HG02623 (cell line): ENCODE measurements at regions not wholly inside any gene's neighbourhood (a gene's known extent, or its start where the extent isn't known, plus 50 kb on each side); places are given as distances from the start of the nearest gene placed in this dataset.
"Not testable (repeated sequence)": the region's sequence is repeated elsewhere in the genome, so short reads cannot be mapped to it uniquely, and the experiment has no call there.

Experiments
- ATAC-seq: cut with Tn5 transposase; IDR thresholded peaks from one replicate; pipeline ENCODE4 v1.9.1; 2021; ENCODE audit warnings: moderate library complexity; ENCODE audit not compliant: unreplicated experiment

DNA sequence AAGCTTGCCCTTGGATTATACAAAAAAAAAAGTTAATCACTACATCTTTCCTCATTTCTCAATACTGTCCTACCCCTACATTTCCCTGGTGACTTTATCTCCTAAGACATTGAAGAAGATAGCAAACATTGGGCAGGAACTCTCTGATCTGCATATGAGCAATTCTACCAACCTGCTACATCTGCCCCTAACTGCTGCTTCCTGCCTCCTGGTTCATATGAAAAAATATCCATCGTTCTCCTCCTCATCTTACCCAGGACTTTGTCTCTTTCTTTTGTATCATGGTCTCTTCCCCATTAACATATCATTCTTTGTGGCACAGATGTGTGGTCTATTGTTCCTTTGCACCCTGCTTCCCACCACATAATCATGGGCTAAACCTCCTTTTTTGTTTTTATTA, 139.7 kb upstream of the PCGF5 start:
- ATAC-seq = no peak

DNA sequence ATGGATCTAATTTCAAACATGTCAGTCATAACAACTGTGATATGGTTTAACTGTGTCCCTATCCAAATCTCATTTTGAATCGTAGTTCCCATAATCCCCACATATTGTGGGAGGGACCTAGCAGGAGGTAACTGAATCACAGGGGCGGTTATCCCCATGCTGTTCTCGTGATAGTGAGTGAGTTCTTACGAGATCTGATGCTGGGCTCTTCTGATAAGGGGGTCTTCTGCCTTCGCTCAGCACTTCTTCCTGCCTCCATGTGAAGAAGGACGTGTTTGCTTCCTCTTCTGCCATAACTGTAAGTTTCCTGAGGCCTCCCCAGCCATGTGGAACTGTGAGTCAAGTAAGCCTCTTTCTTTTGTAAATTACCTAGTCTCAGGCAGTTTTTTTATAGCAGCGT, 138.0 kb upstream of the PCGF5 start:
- ATAC-seq = no peak

DNA sequence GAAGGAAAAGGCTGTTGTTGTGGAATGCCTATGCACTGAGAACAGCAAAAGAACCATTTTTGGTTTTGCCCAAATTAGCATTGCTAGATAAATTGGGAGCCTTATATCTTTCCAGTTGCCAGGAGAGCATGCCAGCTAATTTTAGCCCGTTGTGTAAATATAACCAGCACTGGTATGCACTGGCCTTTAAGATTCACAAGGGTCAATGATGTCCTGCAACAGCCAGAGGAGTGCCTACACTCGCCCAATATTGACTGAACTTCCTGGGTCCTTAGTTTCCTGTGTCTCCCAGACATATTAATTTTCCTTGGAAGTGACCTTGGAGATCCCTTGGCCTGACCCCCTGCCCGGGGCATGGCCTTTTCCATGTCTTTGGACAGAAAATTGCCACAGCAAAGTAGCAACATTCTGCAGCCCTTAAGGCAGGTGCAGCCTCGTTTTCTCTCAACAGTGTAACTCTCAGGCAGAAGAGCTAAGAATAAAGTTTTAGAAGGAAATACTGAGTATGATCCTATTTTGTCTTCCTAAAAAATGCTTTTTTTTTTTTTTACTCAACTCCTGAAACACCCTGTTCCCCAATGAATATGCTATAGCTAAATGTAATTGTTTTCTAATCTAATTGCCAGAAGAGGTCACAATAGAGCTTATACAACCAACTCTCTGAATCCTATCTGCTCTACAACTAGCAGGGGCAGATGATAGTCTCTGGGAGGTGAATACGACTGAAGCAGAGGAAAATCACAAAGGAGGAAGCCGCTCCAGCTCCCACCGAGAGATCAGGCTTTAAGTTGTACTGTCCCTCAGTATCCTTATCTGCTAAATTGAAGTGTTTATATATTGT, 131.9 kb upstream of the PCGF5 start:
- no peak for ATAC-seq

DNA sequence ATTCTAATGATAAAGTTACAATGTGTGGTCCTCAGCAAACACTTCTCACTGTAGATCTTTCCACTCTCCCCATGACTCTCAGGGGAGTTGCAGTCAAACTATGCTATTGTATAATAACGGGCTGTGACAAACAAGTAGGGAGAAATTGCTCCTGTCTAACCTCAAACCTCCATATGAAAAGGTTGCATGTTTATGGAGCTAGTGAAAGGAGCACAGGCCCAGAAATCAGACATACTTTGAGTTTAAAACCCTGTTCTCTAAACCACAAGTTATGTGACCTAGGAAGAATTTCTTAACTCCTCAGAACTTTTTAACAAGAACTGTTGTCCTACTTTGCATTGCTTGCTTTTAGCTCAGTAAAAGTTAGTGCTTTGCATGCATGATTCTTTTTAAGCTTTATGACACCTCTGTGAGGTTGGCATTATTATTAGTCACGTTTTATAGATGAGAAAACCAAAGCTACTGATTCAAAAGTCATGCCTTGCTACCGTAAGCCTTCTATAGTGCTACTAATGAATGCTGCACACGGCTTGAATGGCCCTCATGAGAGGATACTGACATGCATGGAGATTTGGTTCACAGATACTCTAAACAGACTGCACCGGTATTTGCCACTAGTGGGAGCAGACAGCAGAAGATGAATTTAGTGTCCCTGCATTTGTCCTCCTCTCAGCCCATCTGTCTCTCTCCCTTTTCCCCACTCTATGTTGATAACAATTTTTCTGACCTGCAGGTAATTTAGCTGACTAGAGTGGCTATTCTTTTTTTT, 129.5 kb upstream of the PCGF5 start:
- no peak for ATAC-seq

DNA sequence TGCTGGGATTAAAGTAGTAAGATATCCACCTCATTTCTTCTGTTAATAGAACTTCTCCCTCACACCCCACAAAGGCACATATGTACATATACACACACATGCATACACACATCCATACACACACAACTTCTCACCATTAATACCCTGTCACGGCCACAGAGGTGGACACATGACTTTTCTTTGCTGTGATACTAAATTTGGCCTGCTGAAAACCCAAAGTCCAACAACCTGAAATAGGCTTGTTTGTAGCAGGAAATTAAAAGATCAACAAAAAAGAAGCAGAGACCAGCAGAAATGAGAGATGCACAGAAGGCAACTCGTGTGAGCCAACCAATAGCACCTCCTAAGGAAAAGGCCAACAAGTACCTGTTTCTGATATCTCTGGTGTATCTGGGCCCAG, 128.7 kb upstream of the PCGF5 start:
- no peak for ATAC-seq

DNA sequence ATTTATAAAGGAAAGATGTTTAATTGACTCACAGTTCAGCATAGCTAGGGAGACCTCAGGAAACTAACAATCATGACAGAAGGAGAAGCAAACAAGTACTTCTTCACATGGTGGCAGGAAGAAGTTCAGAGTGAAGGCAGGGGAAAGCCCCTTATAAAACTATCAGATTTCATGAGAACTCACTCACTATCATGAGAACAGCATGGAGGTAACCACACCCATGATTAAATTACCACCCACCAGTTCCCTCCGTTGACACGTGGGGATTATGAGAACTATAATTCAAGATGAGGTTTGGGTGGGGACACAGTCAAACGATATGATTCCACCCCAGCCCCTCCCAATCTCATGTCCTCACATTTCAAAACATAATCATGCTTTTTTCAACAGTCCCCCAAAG, 124.2 kb upstream of the PCGF5 start:
- ATAC-seq = no peak

DNA sequence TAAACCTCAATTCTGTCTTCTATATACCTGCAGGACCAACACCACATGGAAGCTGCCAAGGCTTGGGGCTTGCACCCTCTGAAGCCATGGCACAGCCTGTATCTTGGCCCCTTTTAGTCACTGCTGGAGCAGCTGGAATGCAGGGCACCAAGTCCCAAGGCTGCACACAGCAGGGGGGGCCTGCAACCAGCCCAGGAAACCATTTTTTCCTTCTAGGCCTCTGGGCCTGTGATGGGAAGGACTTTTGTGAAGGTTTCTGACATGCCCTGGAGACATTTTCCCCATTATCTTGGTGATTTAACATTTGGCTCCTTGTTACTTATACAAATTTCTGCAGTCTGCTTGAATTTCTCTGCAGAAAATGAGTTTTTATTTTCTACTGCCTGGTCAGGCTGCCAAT, 123.2 kb upstream of the PCGF5 start:
- no peak for ATAC-seq

DNA sequence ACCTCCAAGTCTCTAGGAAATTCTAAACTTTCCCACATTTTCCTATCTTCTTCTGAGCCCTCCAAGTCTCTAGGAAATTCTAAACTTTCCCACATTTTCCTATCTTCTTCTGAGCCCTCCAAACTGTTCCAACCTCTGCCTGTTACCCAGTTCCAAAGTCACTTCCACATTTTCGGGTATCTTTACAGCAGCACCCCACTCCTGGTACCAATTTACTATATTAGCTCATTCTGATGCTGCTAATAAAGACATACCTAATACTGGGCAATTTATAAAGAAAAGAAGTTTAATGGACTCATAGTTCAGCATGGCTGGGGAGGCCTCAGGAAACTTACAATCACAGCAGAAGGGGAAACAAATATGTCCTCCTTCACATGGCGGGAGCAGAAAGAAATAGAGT, 122.4 kb upstream of the PCGF5 start:
- ATAC-seq = not testable (repeated sequence)

DNA sequence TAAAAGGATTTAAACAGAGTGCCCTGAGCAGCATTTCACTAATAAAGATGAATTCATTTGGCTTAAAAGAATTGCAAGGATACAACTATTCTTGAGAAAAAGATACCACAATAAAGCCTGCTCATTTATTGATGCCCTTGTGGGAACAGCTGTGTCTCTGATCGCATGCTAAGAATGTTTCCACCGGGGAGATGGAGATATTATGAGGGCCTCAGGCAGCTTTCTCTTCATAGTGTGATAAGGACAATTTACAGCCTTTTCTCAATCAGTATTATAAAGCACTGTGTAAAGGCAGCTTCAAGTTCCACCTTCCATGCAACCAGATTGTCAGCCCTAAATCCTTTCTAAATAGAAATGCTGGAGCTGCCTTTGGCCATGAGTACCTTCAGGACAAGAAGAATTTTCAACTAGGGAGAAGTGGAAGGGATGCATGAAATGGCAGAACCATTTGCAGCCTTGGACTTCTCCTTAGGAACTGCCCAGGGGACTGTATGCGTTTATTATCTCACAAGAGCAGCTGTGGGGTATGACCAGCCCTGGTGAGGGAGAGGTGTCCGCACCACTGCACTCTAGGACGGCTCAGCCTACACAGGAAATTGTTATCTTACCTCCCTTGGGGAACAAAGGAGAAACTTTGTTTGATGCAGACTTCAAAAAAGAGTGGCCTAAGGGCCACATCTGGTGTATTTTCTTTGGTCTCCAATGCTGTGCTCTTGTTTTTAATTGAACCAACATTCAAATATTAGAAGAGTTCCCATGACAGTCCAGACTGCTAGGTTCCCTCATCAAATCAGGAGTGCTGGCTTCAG, 116.9 kb upstream of the PCGF5 start:
- ATAC-seq = no peak

DNA sequence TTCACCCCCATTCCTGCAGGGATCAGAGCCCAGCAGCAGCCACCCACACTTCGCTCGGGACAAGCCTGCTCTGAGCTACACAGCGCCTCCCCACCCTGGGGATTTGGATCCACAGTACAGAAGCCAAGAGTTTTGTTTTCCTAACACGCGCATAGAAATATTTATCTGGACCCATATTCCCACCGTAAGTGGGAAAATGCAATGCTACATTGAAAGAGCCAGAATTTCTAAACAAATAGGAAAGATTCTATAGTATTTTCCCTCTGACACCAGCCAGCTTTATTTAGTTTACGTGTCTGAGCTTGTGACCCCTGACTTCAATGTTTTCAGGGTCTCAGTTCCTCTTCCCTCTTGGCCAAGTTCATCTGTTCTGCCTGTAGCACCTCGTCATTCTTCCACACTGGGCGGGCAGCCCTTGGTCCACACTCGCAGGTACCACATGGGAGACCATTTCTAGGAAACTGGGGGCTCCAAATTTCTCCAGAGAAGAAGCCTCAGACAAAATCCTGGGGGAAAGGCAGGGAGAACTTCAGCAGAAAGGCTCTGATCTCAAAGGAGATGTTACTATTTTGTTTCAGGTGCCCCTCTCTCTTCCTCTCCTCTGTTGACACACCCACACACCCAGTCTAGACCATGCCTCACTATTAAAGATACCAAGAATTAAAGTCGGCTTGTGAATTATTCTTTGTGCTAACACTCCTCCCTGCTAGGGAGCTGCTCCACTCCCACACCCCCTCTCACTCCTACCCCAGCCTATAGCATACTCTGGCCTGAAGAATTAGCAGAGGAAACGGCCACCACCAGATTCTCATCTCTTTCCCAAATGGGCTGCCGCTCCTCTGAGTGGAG, 116.0 kb upstream of the PCGF5 start:
- no peak for ATAC-seq

DNA sequence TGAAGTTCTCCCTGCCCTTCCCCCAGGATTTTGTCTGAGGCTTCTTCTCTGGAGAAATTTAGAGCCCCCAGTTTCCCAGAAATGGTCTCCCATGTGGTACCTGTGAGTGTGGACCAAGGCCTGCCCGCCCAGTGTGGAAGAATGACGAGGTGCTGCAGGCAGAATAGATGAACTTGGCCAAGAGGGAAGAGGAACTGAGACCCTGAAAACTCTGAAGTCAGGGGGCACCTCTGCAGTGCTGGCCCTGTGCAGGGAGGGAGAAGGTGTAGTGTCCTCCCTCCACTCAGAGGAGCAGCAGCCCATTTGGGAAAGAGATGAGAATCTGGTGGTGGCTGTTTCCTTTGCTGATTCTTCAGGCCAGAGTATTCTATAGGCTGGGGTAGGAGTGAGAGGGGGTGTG, 115.2 kb upstream of the PCGF5 start:
- ATAC-seq = no peak

DNA sequence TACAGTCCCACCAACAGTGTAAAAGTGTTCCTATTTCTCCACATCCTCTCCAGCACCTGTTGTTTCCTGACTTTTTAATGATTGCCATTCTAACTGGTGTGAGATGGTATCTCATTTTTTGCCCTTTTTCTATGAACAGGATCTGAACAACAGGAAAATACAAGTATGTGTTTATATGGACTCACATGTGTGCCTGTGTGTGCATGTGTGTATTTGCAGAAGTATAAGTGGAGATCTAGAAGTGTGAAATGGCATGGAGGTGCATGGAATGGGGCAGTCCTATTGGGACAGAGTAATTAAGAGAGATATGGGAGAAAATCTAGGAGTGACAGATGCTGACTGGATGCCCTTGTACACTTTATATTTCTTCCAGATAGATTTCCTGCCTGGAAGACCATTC, 111.6 kb upstream of the PCGF5 start:
- ATAC-seq = no peak

DNA sequence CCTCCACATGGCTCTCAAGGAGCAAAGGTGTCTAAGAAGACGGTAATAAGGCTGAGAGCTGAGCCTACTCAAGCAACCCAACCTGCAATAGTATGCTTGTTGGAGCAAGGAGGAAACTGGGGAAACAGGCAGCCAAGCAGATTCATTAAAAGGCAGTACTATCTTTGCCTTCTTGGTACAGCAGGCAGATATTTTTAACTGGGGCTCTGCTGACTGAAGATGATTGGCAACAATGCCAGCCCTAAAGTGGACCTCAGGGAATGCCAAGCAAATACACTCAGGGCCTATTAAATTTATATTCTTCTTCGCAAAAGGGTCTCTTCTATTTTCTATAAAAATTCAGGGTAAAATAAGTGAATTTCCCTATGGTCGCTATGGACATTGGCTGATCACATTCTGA, 109.4 kb upstream of the PCGF5 start:
- no peak for ATAC-seq

DNA sequence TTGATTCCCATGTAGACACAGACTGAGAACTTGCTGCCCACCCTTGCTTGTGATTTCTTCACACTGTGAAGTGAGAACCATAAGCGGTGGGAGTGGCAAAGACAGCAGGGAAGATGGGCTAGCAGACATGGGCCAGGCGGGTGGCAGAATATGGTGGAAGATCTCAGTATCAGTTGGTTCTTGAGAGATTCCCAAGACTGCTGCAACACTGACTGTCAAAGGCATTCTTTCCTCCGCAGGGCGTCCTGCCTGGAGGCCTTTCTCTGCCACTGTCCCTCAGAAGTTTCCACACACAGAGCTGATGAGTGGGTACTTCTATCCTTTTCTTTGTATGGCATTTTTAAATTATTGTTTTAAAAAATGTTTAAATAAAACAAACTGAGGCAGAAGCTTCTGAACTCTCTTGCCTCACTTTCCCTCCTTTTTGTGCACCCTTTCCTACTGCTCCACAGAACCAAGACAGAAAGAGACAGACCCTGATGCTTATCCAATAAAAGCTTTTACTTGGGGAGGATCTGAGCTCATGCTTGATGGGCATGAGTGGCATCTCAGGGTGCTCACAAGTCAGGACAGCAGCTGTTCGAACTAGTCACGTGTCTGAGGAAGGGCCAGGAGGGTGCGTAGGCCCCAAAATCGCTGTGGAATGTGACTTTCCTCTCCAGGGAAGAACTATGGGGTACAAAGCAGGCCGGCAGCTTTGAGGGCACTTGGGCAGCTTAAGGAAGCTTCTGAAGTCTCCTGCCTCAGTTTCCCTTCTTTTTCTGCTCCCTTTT, 104.7 kb upstream of the PCGF5 start:
- ATAC-seq = no peak

DNA sequence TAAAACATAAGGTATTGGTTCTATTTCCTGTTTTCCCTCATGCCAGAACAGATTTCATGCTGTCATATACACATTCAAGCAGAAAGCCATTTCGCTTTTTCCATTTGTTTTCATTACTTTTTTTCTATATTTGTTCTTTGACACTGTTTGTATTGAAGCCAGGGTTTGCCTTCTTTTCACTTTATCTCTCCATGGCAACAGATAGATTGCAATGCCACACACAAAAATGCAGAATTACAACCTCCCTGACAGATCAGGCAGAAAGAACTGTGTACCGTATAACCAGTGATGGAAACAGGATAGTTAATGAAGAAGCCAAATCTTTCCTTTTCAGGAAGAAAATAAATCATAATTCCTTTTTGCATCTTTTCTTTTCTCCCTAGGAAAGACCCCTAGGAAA, 103.0 kb upstream of the PCGF5 start:
- no peak for ATAC-seq

DNA sequence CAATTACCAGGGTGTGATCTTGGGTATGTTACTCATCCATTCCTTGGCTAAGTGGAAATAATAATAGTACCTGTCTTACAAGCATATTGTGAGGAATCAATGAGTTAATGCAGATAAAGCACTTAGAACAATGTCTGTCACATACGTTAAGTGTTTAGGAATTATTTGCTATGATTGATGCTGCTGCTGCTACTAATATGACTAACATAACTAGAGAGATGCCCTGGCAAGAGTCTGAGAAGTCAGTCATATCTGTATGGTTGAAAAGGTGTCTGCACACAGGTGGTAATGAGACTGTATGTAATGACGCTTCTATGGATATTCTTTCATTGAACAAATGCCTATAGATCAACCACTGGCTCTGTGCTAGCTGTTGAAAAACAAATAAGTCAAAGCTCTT, 100.1 kb upstream of the PCGF5 start:
- ATAC-seq = no peak

DNA sequence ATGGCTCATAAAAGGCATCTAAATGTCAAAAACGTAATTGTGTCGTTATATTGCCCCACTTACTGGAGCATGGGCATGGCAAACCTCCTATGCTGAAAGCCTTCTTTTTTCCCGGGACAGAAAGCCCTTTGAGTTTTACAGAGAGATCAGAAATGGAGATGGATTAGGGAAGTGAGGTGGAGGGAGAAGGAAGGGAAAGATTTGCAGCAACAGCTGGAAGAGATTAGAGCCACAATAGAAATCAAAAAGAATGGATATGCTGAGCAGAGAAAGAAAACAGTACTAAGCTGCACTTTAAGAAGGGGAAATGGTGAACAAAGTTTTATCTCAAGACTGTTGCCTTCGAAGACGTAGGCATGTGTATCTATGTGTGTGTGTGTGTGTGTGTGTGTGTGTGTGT, 97.2 kb upstream of the PCGF5 start:
- no peak for ATAC-seq

DNA sequence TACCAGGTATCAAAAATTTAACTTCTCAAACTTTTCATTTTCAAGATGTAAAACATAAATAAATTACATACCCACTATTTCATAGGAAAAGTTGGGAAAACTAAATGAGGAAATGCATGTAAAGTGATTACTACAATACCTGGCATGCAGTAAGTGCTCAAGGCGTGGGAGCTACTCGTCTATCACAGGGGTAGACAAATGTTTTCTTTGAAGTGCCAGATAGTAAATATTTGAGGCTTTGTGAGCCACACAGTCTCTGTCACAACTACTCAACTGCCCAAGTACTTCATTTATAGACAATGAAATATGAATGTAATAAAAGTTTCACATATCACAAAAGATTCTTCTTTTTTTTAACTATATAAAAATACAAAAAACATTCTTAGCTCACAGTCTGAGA, 96.4 kb upstream of the PCGF5 start:
- ATAC-seq = no peak

DNA sequence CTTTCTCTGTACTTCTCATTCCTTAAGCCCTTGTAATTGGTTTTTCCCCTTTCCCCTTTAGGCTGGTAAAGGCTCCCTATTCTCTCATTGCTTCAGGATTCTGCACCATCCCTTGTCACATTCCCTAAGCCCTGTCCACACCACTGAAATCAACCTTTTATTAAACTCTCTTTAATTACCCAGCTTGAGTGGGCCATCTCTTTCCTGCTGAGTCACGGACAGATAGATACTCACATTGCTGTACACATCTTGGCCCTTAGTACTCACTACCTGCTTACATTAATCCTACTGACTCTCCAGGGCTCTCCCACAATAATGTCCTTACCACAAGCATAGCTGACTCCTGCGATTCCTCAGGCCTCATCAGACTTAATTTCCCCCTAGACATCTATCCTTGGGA, 94.0 kb upstream of the PCGF5 start:
- no peak for ATAC-seq
